DMS 273 (cell line): ENCODE measurements at regions not wholly inside any gene's neighbourhood (a gene's known extent, or its start where the extent isn't known, plus 50 kb on each side); places are given as distances from the start of the nearest gene placed in this dataset.
"Not testable (repeated sequence)": the region's sequence is repeated elsewhere in the genome, so short reads cannot be mapped to it uniquely, and the experiment has no call there.

Experiments used
- DNase-seq: peaks from one replicate; lab custom pipeline; 2025; ENCODE audit not compliant: unreplicated experiment; lab: John Stamatoyannopoulos, UW

GRCh38 chr1:182331387-182331786 is 60.2 kb downstream of the GLUL start:
- DNase-seq, result no peak

GRCh38 chr1:182330303-182330702 is 61.3 kb downstream of the GLUL start:
- peak; percentile 47 for DNase-seq

- DNase-seq, result no peak
Measured at GRCh38 chr1:182329471-182329870, 62.1 kb downstream of the GLUL start.

- no peak for DNase-seq
Measured at GRCh38 chr1:182328591-182328990, 63.0 kb downstream of the GLUL start.

GRCh38 chr1:182325339-182325738 is 66.3 kb downstream of the GLUL start:
- DNase-seq, result no peak

GRCh38 chr1:182321532-182321931 is 70.1 kb downstream of the GLUL start:
- DNase-seq, result not testable (repeated sequence)

- peak; percentile 94 for DNase-seq
Measured at GRCh38 chr1:182317611-182318161, 73.9 kb downstream of the GLUL start.

- DNase-seq, result not testable (repeated sequence)
Measured at GRCh38 chr1:182316454-182316853, 75.1 kb downstream of the GLUL start.

- no peak for DNase-seq
Measured at GRCh38 chr1:182315167-182315556, 76.4 kb downstream of the GLUL start.

- DNase-seq, result no peak
Measured at GRCh38 chr1:182309631-182310351, 81.8 kb downstream of the GLUL start.

GRCh38 chr1:182308826-182309225 is 82.8 kb downstream of the GLUL start:
- DNase-seq, result no peak

- not testable (repeated sequence) for DNase-seq
Measured at GRCh38 chr1:182307486-182307885, 84.1 kb downstream of the GLUL start.

GRCh38 chr1:182305861-182306260 is 85.7 kb downstream of the GLUL start:
- DNase-seq, result no peak

GRCh38 chr1:182304627-182305026 is 87.0 kb downstream of the GLUL start:
- peak; percentile 37 for DNase-seq

- DNase-seq, result peak; percentile 48
Measured at GRCh38 chr1:182304218-182304617, 87.4 kb downstream of the GLUL start.

- peak; percentile 25 for DNase-seq
Measured at GRCh38 chr1:182303778-182304177, 87.8 kb downstream of the GLUL start.

- peak; percentile 83 for DNase-seq
Measured at GRCh38 chr1:182301467-182302198, 90.0 kb downstream of the GLUL start.

- DNase-seq, result no peak
Measured at GRCh38 chr1:182301026-182301436, 90.6 kb downstream of the GLUL start.

GRCh38 chr1:182299728-182300616 is 91.6 kb downstream of the GLUL start:
- peak; percentile 68 for DNase-seq

GRCh38 chr1:182299054-182299727 is 92.4 kb downstream of the GLUL start:
- not testable (repeated sequence) for DNase-seq

GRCh38 chr1:182297335-182297734 is 94.3 kb downstream of the GLUL start:
- DNase-seq, result no peak
